GF-D8 (cell line): ENCODE measurements at regions not wholly inside any gene's neighbourhood (a gene's known extent, or its start where the extent isn't known, plus 50 kb on each side); places are given as distances from the start of the nearest gene placed in this dataset.

Experiments
- DNase-seq: peaks from one replicate; lab custom pipeline; 2025; lab: John Stamatoyannopoulos, UW

- no peak for DNase-seq
Measured at GRCh38 chr10:35693800-35694199, 51.7 kb upstream of the FZD8 start.
